NB4 (cell line): ENCODE measurements at regions not wholly inside any gene's neighbourhood (a gene's known extent, or its start where the extent isn't known, plus 50 kb on each side); places are given as distances from the start of the nearest gene placed in this dataset.

Experiments used
- MYC ChIP-seq: IDR thresholded peaks from 2 replicates; pipeline ENCODE4 v1.6.1; 2011; ENCODE audit warnings: low read depth, low read length
- POLR2A ChIP-seq: IDR thresholded peaks from 2 replicates; pipeline ENCODE4 v1.6.1; 2011; ENCODE audit warnings: mild to moderate bottlenecking; ENCODE audit not compliant: insufficient read length; ENCODE audit errors: extremely low read depth
- TF ChIP-seq, protein P1 (sequence below): IDR thresholded peaks from 2 replicates; pipeline ENCODE4 v1.6.1; 2011; ENCODE audit warnings: low read depth, low read length
- TF ChIP-seq, protein P2 (sequence below): IDR thresholded peaks from one replicate; pipeline ENCODE4 v1.5.1; 2012; ENCODE audit warnings: low read depth, low read length

DNA sequence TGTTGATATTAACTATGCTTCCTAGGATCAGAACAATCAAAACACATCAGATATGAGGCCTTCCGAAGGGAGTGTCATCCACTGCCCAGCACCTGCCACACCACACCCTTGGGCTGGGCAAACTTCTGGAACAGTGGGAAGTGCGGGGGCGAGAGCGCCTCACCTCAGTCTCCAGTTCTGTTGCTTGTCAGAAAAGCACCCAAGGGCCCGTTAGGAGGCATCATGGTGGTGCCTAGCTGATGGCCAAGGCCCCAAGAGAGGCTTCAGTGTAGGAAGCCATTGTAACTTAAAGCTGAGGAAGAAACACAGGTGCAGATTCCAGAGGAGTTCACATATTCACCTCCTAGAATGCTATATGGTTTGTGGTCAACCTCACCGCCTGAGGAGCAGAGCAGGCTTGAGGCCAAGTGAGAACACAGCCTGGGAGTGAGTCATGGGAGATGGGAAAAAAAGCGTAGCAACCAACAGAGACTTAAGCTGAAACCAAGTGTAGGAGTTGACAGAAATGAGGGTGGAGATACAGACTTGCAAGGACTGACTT, 85.1 kb upstream of the ATL2 start:
- TF ChIP-seq, protein P1, sequence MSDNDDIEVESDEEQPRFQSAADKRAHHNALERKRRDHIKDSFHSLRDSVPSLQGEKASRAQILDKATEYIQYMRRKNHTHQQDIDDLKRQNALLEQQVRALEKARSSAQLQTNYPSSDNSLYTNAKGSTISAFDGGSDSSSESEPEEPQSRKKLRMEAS, result no peak
- TF ChIP-seq, protein P2, sequence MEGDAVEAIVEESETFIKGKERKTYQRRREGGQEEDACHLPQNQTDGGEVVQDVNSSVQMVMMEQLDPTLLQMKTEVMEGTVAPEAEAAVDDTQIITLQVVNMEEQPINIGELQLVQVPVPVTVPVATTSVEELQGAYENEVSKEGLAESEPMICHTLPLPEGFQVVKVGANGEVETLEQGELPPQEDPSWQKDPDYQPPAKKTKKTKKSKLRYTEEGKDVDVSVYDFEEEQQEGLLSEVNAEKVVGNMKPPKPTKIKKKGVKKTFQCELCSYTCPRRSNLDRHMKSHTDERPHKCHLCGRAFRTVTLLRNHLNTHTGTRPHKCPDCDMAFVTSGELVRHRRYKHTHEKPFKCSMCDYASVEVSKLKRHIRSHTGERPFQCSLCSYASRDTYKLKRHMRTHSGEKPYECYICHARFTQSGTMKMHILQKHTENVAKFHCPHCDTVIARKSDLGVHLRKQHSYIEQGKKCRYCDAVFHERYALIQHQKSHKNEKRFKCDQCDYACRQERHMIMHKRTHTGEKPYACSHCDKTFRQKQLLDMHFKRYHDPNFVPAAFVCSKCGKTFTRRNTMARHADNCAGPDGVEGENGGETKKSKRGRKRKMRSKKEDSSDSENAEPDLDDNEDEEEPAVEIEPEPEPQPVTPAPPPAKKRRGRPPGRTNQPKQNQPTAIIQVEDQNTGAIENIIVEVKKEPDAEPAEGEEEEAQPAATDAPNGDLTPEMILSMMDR, result no peak
- TF ChIP-seq MYC, result no peak
- no peak for TF ChIP-seq POLR2A
